HG03571 (cell line): ENCODE measurements at regions not wholly inside any gene's neighbourhood (a gene's known extent, or its start where the extent isn't known, plus 50 kb on each side); places are given as distances from the start of the nearest gene placed in this dataset.
"Not testable (repeated sequence)": the region's sequence is repeated elsewhere in the genome, so short reads cannot be mapped to it uniquely, and the experiment has no call there.

Source experiments
- ATAC-seq: cut with Tn5 transposase; IDR thresholded peaks from one replicate; pipeline ENCODE4 v1.9.1; 2021; ENCODE audit not compliant: unreplicated experiment

- ATAC-seq = no peak
Observed at GRCh38 chr5:126052120-126052519, 371.1 kb upstream of the GRAMD2B start.

GRCh38 chr5:126052791-126053190 is 370.4 kb upstream of the GRAMD2B start:
- no peak for ATAC-seq

- ATAC-seq = no peak
Observed at GRCh38 chr5:126053630-126054029, 369.6 kb upstream of the GRAMD2B start.

- no peak for ATAC-seq
Observed at GRCh38 chr5:126054577-126055347, 368.4 kb upstream of the GRAMD2B start.

- no peak for ATAC-seq
Observed at GRCh38 chr5:126055348-126055729, 367.9 kb upstream of the GRAMD2B start.

GRCh38 chr5:126056352-126056751 is 366.9 kb upstream of the GRAMD2B start:
- no peak for ATAC-seq

- ATAC-seq = no peak
Observed at GRCh38 chr5:126056851-126057622, 366.2 kb upstream of the GRAMD2B start.

- not testable (repeated sequence) for ATAC-seq
Observed at GRCh38 chr5:126058392-126058791, 364.8 kb upstream of the GRAMD2B start.

- ATAC-seq = no peak
Observed at GRCh38 chr5:126062398-126063221, 360.6 kb upstream of the GRAMD2B start.

- no peak for ATAC-seq
Observed at GRCh38 chr5:126065061-126065460, 358.1 kb upstream of the GRAMD2B start.

GRCh38 chr5:126066836-126067235 is 356.4 kb upstream of the GRAMD2B start:
- ATAC-seq = no peak

GRCh38 chr5:126067404-126067803 is 355.8 kb upstream of the GRAMD2B start:
- ATAC-seq = no peak

GRCh38 chr5:126069329-126069728 is 353.9 kb upstream of the GRAMD2B start:
- no peak for ATAC-seq

GRCh38 chr5:126070481-126070880 is 352.7 kb upstream of the GRAMD2B start:
- no peak for ATAC-seq

GRCh38 chr5:126074538-126074937 is 348.7 kb upstream of the GRAMD2B start:
- ATAC-seq = no peak

GRCh38 chr5:126079266-126079665 is 343.9 kb upstream of the GRAMD2B start:
- ATAC-seq = no peak

GRCh38 chr5:126081209-126081608 is 342.0 kb upstream of the GRAMD2B start:
- no peak for ATAC-seq

GRCh38 chr5:126093041-126093440 is 330.2 kb upstream of the GRAMD2B start:
- no peak for ATAC-seq

- no peak for ATAC-seq
Observed at GRCh38 chr5:126093718-126094117, 329.5 kb upstream of the GRAMD2B start.

GRCh38 chr5:126094991-126095390 is 328.2 kb upstream of the GRAMD2B start:
- no peak for ATAC-seq

GRCh38 chr5:126096442-126097006 is 326.7 kb upstream of the GRAMD2B start:
- no peak for ATAC-seq
